ENCODE measurements at regions not wholly inside any gene's neighbourhood (a gene's known extent, or its start where the extent isn't known, plus 50 kb on each side); places are given as distances from the start of the nearest gene placed in this dataset.

DNA sequence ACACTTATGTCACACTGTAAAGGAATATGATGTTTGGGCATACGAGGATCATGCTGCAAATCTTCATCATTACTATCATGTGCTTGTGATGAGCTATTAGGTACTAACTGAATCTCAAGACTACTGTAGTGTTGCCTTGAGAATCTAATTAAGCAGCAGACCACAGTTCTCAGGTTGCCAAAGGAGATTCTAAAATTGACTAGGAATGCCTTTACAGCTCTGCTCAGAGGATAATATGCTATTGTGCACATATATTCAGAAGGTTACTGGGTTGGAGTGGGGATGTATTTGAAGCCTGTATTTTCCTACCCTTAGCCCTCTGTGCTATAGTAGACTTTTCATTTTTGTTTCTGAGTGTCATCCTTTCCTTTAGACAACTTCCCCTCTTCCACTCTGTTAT is 175.1 kb downstream of the CDH19 start:
- Histone ChIP-seq H3K4me1 (no peaks in the 10 kb centered on the region), H3K4me3 (no peak overlapping the region), H3K27ac (no peak overlapping the region), H3K36me3 (no peaks in the 10 kb centered on the region), H3K27me3 (no peaks in the 10 kb centered on the region), H3K9me3 (peaks cover 0 to 3% (median 0%) of the 10 kb centered on the region in 11 donors)
- no peak for DNase-seq
- 68 to 76% methylated on average over 1 of the region's 1 CpG for WGBS, 2 donors
- TF ChIP-seq CTCF (IDR thresholded peaks at IDR 0.05): no peak
- intact Hi-C loops (cut with DNase I): no loop called here
- ATAC-seq: no peak

- H3K4me1 ChIP-seq: no peaks in the 10 kb centered on the region
- 84 to 90% methylated on average over 5 of the region's 5 CpGs for WGBS, 2 donors
- peaks cover 0 to 5% (median 0%) of the 10 kb centered on the region in 11 donors for H3K9me3 ChIP-seq
- H3K27me3 ChIP-seq: no peaks in the 10 kb centered on the region
- no peak overlapping the region for H3K27ac ChIP-seq
- TF ChIP-seq CTCF (IDR thresholded peaks at IDR 0.05): no peak
- H3K36me3 ChIP-seq: no peaks in the 10 kb centered on the region
- DNase-seq: no peak
- no peak for ATAC-seq
- H3K4me3 ChIP-seq: no peak overlapping the region
- intact Hi-C loops (cut with DNase I): no loop called here
Measured at GRCh38 chr18:66419400-66419799, 184.5 kb downstream of the CDH19 start.

- H3K4me3 ChIP-seq: no peak overlapping the region
Measured at GRCh38 chr18:66410692-66411091, 193.2 kb downstream of the CDH19 start.

GRCh38 chr18:66395671-66396218 is 208.1 kb downstream of the CDH19 start:
- H3K27me3 ChIP-seq: no peaks in the 10 kb centered on the region
- DNase-seq: no peak
- WGBS, 2 donors: 93 to 96% methylated on average over 25 to 30 of the region's 30 CpGs
- ATAC-seq: no peak
- no peak overlapping the region for H3K4me3 ChIP-seq
- no peak overlapping the region for H3K27ac ChIP-seq
- TF ChIP-seq CTCF (IDR thresholded peaks at IDR 0.05): no peak
- intact Hi-C loops (cut with DNase I): loop anchor here in 1 of 10 donors (10.0 kb wide), 1 partner anchor 721 kb away; no protein-coding TSS in a partner anchor
- peaks cover 0 to 26% (median 0%) of the 10 kb centered on the region in 11 donors for H3K9me3 ChIP-seq
- H3K36me3 ChIP-seq: no peaks in the 10 kb centered on the region
- H3K4me1 ChIP-seq: no peaks in the 10 kb centered on the region

More at GRCh38 chr18:66410692-66411091, 193.2 kb downstream of the CDH19 start:
- ATAC-seq (no peak), DNase-seq (no peak)
- Histone ChIP-seq H3K9me3 (peaks cover 0 to 5% (median 0%) of the 10 kb centered on the region in 11 donors), H3K27ac (no peak overlapping the region), H3K36me3 (no peaks in the 10 kb centered on the region), H3K4me1 (no peaks in the 10 kb centered on the region), H3K27me3 (no peaks in the 10 kb centered on the region)
- 77 to 81% methylated on average over 3 of the region's 3 CpGs for WGBS, 2 donors
- no peak for TF ChIP-seq CTCF (IDR thresholded peaks at IDR 0.05)
- intact Hi-C loops (cut with DNase I): no loop called here

All from heart right ventricle (tissue), 16 donors.